ENCODE measurements at regions not wholly inside any gene's neighbourhood (a gene's known extent, or its start where the extent isn't known, plus 50 kb on each side); places are given as distances from the start of the nearest gene placed in this dataset.

DNA sequence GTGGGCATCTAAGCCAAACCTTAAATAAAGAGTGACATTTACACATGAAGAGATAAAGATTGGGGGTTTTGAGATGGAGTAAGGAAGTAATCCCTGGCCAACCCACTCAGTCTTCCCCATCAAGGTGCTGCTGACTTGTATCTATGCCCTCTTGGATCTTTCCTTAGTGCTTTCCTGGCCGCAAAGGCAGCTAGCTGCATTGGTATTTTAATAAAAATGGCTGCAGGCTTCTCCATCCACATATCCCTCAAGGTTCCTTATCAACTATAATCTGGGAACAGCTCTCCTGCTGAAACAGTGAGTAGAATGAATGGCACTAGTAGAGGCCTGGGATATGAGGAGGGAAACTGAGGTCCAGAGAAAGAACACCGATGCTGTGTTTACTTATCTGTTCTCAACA is 122.2 kb upstream of the ANKRD28 start:
- no peak for TF ChIP-seq EZH2 (IDR thresholded peaks at IDR 0.05; ENCODE audit: low read length)
- TF ChIP-seq, protein P1, sequence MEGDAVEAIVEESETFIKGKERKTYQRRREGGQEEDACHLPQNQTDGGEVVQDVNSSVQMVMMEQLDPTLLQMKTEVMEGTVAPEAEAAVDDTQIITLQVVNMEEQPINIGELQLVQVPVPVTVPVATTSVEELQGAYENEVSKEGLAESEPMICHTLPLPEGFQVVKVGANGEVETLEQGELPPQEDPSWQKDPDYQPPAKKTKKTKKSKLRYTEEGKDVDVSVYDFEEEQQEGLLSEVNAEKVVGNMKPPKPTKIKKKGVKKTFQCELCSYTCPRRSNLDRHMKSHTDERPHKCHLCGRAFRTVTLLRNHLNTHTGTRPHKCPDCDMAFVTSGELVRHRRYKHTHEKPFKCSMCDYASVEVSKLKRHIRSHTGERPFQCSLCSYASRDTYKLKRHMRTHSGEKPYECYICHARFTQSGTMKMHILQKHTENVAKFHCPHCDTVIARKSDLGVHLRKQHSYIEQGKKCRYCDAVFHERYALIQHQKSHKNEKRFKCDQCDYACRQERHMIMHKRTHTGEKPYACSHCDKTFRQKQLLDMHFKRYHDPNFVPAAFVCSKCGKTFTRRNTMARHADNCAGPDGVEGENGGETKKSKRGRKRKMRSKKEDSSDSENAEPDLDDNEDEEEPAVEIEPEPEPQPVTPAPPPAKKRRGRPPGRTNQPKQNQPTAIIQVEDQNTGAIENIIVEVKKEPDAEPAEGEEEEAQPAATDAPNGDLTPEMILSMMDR (optimal IDR thresholded peaks at IDR 0.05 in 1 of 3, IDR thresholded peaks at IDR 0.05 in 1 of 3, conservative IDR thresholded peaks at IDR 0.05 in 1 of 3; ENCODE audit: extremely low read depth in 1 of 3, insufficient read depth in 2 of 3, low read length in 3 of 3), result no peak

Data from keratinocyte (primary cell).